SH-SY5Y (cell line): ENCODE measurements at regions not wholly inside any gene's neighbourhood (a gene's known extent, or its start where the extent isn't known, plus 50 kb on each side); places are given as distances from the start of the nearest gene placed in this dataset.

Experiments
- GATA2 ChIP-seq: IDR thresholded peaks from 2 replicates; pipeline ENCODE4 v1.6.1; 2011; ENCODE audit warnings: mild to moderate bottlenecking, low read depth, low read length
- GATA3 ChIP-seq: IDR thresholded peaks from 2 replicates; pipeline ENCODE4 v1.6.1; 2011; ENCODE audit warnings: low read depth, mild to moderate bottlenecking, low read length, moderate library complexity

- no peak for TF ChIP-seq GATA2
- no peak for TF ChIP-seq GATA3
Observed at GRCh38 chr9:88596376-88596775, 61.4 kb downstream of the NXNL2 start.

- TF ChIP-seq GATA2: no peak
- no peak for TF ChIP-seq GATA3
Observed at GRCh38 chr9:88604836-88605511, 70.0 kb downstream of the NXNL2 start.

DNA sequence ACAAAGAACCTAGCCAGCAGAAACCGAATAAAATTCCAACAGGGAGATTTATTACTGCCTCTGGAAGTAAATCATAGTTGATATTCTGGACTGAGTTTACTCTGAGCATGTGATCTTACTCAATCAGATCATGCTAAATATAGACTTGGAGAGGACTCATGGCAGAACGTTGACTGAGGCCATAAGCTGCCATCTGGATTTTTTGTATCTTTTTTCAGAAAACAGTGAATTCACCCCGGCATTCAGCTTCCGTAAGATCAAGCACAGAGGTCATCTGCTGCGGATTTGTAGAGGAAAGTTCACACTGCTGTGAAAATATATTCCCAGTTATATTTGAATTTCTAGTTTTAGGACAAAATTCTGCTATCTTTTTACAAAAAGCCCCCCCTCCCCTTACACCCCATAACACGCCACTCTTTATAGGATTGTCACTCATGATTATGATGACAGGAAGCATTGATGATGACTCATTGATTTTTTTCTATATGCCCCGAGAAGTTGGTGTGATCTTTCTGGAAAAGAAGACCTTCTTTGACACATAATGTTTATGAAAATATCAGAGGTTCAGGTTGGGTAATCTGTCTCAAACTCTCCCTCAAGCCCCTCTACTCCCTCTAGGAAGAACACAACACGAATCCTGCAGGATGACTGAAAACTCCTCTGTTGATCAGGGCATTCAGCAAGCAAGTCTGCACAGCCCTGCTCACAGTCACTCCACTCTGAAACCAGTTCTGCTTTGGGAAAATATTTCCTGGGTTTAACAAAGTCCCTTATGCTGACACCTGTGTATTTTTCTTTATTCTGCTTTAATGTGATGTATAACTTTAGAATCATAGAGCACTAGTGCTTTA lies 70.8 kb downstream of the NXNL2 start:
- TF ChIP-seq GATA2 (peak; percentile 12; the same call in 1 of the 2 replicates), GATA3 (no peak)

GRCh38 chr9:88614359-88614758 lies 79.4 kb downstream of the NXNL2 start:
- TF ChIP-seq GATA3 (no peak), GATA2 (no peak)

- TF ChIP-seq GATA3 (no peak), GATA2 (no peak)
Observed at GRCh38 chr9:88623698-88624097, 88.7 kb downstream of the NXNL2 start.

DNA sequence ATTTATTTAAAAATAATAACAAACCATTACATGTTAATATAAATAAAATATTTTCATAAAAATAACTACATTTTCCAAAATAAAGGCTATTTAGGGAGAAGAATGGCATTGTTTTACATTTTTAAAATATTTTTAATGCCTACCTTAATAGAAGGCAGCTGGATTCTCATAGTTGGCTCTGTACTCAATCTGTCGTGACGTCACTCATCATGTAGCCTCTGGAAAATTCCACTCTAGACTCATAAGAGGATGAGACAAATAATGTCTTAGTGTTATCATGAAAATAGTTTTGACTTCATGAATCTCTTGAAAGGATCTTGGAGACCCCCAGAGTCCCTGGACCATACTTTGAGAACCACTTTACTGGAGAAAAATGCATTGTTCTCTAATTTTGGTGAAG lies 93.1 kb downstream of the NXNL2 start:
- TF ChIP-seq GATA3 (no peak), GATA2 (no peak)

DNA sequence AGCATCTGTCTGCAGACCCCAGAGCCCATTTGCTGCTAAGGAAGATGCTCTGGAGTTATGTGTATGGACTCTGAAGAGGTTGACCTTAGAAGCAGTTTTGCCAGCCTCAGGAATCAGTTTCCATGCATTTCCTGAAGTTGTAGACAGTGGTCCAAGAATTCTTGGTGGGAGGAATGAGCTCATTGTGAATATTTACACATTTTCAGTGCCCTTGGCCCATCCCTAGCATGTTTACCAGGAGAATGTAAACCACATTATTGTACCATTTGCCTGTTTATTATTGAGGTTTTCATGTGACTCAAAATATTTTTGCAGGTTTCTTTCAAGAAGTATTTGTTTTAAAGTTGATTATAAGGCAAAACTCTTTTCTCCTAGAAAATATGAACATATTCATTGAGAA lies 93.8 kb downstream of the NXNL2 start:
- TF ChIP-seq GATA2 (no peak), GATA3 (no peak)

GRCh38 chr9:88635151-88635550 lies 100.2 kb downstream of the NXNL2 start:
- no peak for TF ChIP-seq GATA2
- no peak for TF ChIP-seq GATA3

DNA sequence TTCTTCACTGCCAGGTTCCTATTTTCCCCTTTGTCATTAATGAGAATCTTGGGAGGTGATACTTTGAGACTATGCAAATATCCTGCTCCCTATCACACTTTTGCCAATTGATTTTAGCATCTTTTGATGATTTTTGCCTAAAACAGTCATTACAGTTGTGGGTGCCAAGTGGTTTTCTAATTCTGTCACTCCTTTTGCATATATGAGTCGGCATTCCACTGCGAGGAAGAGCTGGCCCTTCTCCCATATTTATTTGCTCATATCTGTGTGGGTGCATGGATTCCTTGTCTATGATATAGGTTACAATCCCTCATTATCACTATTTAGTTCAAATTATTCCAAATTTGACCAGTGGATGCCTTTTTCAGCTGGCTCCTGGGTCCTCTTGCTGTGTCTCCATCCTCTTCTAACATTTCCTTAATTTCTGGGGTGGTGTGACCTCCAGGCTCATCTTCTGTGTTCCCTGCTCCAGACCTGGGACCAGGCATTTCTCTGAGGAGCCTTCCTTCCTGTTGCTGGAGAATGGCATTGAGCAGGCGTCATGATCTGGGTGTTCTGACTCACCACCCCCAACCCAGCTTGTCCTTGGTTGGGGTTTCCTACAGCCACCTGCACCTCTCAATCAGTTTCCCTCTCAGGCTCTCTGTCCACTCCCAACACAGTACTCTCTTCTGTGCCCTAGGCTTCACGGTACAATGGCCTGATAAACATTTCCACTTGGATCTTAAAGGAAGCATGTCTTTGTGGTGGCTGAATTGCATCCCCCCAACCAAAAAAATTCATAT lies 106.7 kb downstream of the NXNL2 start:
- TF ChIP-seq GATA3 (no peak), GATA2 (no peak)

- no peak for TF ChIP-seq GATA2
- no peak for TF ChIP-seq GATA3
Observed at GRCh38 chr9:88642336-88642735, 107.4 kb downstream of the NXNL2 start.

DNA sequence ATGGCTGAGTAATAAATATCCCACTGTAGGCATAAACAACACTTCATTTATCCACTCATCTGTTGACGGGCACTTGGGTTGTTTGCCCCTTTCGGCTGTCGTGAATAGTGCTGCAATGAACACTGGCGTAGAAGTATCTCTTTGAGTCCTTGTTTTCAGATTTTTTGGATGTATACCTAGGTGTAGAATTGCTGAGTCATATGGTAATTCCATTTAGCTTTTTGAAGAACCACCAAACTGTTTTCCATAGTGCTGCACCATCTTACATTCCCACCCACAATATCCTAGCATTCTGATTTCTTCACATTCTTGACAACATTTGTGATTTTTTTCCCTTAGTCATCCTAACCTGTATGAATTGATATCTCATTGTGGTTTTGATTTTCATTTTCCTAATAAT lies 109.0 kb downstream of the NXNL2 start:
- TF ChIP-seq GATA3 (no peak), GATA2 (no peak)

DNA sequence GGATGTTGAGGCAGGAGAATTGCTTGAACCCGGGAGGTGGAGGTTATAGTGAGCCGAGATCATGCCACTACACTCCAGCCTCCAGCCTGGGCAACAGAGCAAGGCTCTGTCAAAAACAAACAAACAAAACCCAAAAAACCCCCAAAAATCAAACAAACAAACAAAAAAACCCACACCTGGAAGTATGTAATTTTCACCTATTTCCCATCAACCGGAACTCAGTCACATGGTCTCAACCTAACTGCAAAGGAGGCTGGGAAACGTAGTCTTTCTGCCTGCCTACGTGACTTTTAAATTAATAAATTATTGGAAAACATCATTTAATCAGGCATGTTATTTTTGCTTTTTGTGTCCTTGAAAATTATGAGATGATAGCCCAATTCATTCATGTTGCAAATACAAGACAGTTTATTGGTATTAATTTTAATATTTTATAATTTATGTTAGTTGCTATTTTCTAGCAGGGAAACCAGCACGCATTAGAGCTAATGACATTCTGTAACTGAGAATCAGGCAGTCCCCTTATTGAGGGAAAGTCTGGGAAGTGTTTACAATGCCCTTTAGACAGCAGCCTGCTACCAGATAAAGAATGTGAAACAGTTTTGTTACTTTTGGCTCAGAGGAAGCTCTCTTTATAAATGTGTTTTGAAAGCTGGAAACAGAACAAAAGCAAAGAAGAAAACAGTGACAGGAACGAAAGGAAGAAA lies 110.3 kb downstream of the NXNL2 start:
- TF ChIP-seq GATA3: no peak
- no peak for TF ChIP-seq GATA2

- TF ChIP-seq GATA3 (no peak), GATA2 (no peak)
Observed at GRCh38 chr9:88645879-88646199, 110.9 kb downstream of the NXNL2 start.

DNA sequence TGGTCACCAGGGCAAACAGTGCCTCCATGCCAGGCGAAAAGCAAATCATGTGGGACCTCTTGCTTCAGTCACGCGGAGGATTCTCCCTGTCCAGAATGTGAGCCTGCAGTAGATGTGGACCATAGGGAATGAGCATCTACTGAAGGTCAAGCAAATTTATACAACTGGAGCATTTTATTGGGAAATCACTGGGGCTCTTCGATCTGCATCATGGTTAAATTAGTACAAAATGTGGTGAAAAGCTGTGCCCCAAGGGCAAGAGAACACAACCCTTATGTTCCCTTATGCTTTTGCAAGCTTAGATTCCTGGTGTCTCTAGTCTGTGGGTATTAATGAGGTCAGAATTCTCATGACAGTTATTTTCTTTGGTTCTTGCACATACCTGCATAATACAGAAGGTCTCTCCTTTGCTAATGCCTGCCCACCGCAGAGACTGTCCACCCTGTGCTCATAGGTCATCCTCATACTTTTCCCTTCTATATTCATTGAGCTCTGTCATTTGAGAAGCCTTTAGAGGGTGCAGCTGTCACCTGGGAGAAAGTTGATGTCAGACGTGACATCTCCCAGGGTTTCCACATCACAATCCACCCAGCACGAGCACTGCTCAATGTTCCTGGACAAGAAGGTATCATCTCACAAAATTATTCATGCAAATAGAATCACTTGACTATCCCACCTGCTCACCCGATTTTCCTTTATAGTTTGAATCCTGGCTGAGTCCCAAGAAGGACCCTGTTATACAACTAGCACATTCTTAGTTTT lies 111.7 kb downstream of the NXNL2 start:
- TF ChIP-seq GATA2 (no peak), GATA3 (no peak)
